HUES6 (cell line): ENCODE measurements at regions not wholly inside any gene's neighbourhood (a gene's known extent, or its start where the extent isn't known, plus 50 kb on each side); places are given as distances from the start of the nearest gene placed in this dataset.
"Not testable (repeated sequence)": the region's sequence is repeated elsewhere in the genome, so short reads cannot be mapped to it uniquely, and the experiment has no call there.

Experiments used
- H3K27ac ChIP-seq: 2 replicates; pipeline ENCODE4 v1.7.0; 2013; ENCODE audit warnings: low read depth, mild to moderate bottlenecking, low read length, inconsistent platforms
- H3K27me3 ChIP-seq: 2 replicates; pipeline ENCODE4 v1.6.1; 2013; ENCODE audit warnings: low read length; ENCODE audit not compliant: control insufficient read depth, insufficient read depth
- H3K36me3 ChIP-seq: 2 replicates; pipeline ENCODE4 v1.6.1; 2013; ENCODE audit warnings: low read length; ENCODE audit not compliant: control insufficient read depth, insufficient read depth
- H3K4me1 ChIP-seq: 2 replicates; pipeline ENCODE4 v1.6.1; 2013; ENCODE audit warnings: low read length; ENCODE audit not compliant: control insufficient read depth, insufficient read depth
- H3K4me3 ChIP-seq: 2 replicates; pipeline ENCODE4 v1.5.1; 2013; ENCODE audit warnings: low read depth, low read length
- H3K9ac ChIP-seq: one replicate; pipeline ENCODE4 v1.6.1; 2013; ENCODE audit warnings: mild to moderate bottlenecking, low read length
- H3K9me3 ChIP-seq: 2 replicates; pipeline ENCODE4 v1.6.1; 2013; ENCODE audit warnings: low read depth, low read length; ENCODE audit not compliant: control insufficient read depth, insufficient read depth

- no peak overlapping the region for H3K4me3 ChIP-seq
- H3K9me3 ChIP-seq: no peaks in the 10 kb centered on the region
- H3K36me3 ChIP-seq: no peaks in the 10 kb centered on the region
- H3K9ac ChIP-seq: no peak overlapping the region
- no peak overlapping the region for H3K27ac ChIP-seq
- peaks cover 17% of the 10 kb centered on the region for H3K4me1 ChIP-seq
- 0 out of 2 replicates have a peak, but pooled peaks cover 3% of the 10 kb centered on the region for H3K27me3 ChIP-seq
Measured at GRCh38 chr11:31957674-31958073, 133.2 kb upstream of the RCN1 start.

GRCh38 chr11:31956310-31956709, 134.6 kb upstream of the RCN1 start:
- no peak overlapping the region for H3K27ac ChIP-seq
- no peak overlapping the region for H3K4me3 ChIP-seq
- H3K9me3 ChIP-seq: no peaks in the 10 kb centered on the region
- 0 out of 2 replicates have a peak, but pooled peaks cover 3% of the 10 kb centered on the region for H3K27me3 ChIP-seq
- no peak overlapping the region for H3K9ac ChIP-seq
- H3K36me3 ChIP-seq: no peaks in the 10 kb centered on the region
- H3K4me1 ChIP-seq: peaks cover 17% of the 10 kb centered on the region

GRCh38 chr11:31955838-31956237, 135.0 kb upstream of the RCN1 start:
- H3K4me3 ChIP-seq: no peak overlapping the region
- 0 out of 2 replicates have a peak, but pooled peaks cover 3% of the 10 kb centered on the region for H3K27me3 ChIP-seq
- H3K36me3 ChIP-seq: no peaks in the 10 kb centered on the region

GRCh38 chr11:31953803-31954327, 137.0 kb upstream of the RCN1 start:
- no peak overlapping the region for H3K4me3 ChIP-seq
- H3K27me3 ChIP-seq: 0 out of 2 replicates have a peak, but pooled peaks cover 3% of the 10 kb centered on the region

More at GRCh38 chr11:31955838-31956237, 135.0 kb upstream of the RCN1 start:
- peaks cover 17% of the 10 kb centered on the region for H3K4me1 ChIP-seq
- no peak overlapping the region for H3K9ac ChIP-seq
- no peaks in the 10 kb centered on the region for H3K9me3 ChIP-seq
- H3K27ac ChIP-seq: no peak overlapping the region

GRCh38 chr11:31949733-31950200, 138.6 kb upstream of the PAX6 start:
- not testable (repeated sequence) for H3K4me1 ChIP-seq, H3K9me3 ChIP-seq, H3K27me3 ChIP-seq, H3K36me3 ChIP-seq, H3K4me3 ChIP-seq, H3K9ac ChIP-seq, H3K27ac ChIP-seq

More at GRCh38 chr11:31953803-31954327, 137.0 kb upstream of the RCN1 start:
- Histone ChIP-seq H3K36me3 (no peaks in the 10 kb centered on the region), H3K9me3 (no peaks in the 10 kb centered on the region), H3K4me1 (peaks cover 8% of the 10 kb centered on the region; the same call in 1 of the 2 replicates), H3K27ac (no peak overlapping the region), H3K9ac (no peak overlapping the region)

- no peak overlapping the region for H3K4me3 ChIP-seq
- H3K4me1 ChIP-seq: no peaks in the 10 kb centered on the region
- no peaks in the 10 kb centered on the region for H3K36me3 ChIP-seq
- H3K27ac ChIP-seq: no peak overlapping the region
- no peak overlapping the region for H3K9ac ChIP-seq
- H3K27me3 ChIP-seq: no peaks in the 10 kb centered on the region
- no peaks in the 10 kb centered on the region for H3K9me3 ChIP-seq
Measured at GRCh38 chr11:31947051-31947450, 135.9 kb upstream of the PAX6 start.

- Histone ChIP-seq H3K4me3 (no peak overlapping the region), H3K9ac (no peak overlapping the region), H3K9me3 (no peaks in the 10 kb centered on the region), H3K27me3 (no peaks in the 10 kb centered on the region), H3K4me1 (no peaks in the 10 kb centered on the region), H3K27ac (no peak overlapping the region), H3K36me3 (no peaks in the 10 kb centered on the region)
Measured at GRCh38 chr11:31943056-31943780, 132.1 kb upstream of the PAX6 start.

- H3K27ac ChIP-seq: no peak overlapping the region
- H3K36me3 ChIP-seq: no peaks in the 10 kb centered on the region
- H3K9me3 ChIP-seq: no peaks in the 10 kb centered on the region
- no peak overlapping the region for H3K4me3 ChIP-seq
- no peaks in the 10 kb centered on the region for H3K4me1 ChIP-seq
- no peak overlapping the region for H3K9ac ChIP-seq
- H3K27me3 ChIP-seq: no peaks in the 10 kb centered on the region
Measured at GRCh38 chr11:31940371-31941037, 129.4 kb upstream of the PAX6 start.

- Histone ChIP-seq H3K4me1 (no peaks in the 10 kb centered on the region), H3K9ac (no peak overlapping the region), H3K27me3 (no peaks in the 10 kb centered on the region), H3K36me3 (no peaks in the 10 kb centered on the region), H3K9me3 (no peaks in the 10 kb centered on the region), H3K27ac (no peak overlapping the region), H3K4me3 (no peak overlapping the region)
Measured at GRCh38 chr11:31939004-31939403, 127.9 kb upstream of the PAX6 start.

- no peaks in the 10 kb centered on the region for H3K36me3 ChIP-seq
- H3K9me3 ChIP-seq: no peaks in the 10 kb centered on the region
- no peak overlapping the region for H3K9ac ChIP-seq
- H3K27me3 ChIP-seq: no peaks in the 10 kb centered on the region
- no peaks in the 10 kb centered on the region for H3K4me1 ChIP-seq
- no peak overlapping the region for H3K27ac ChIP-seq
- no peak overlapping the region for H3K4me3 ChIP-seq
Measured at GRCh38 chr11:31936312-31936711, 125.2 kb upstream of the PAX6 start.

GRCh38 chr11:31932879-31933278, 121.8 kb upstream of the PAX6 start:
- no peaks in the 10 kb centered on the region for H3K9me3 ChIP-seq
- no peaks in the 10 kb centered on the region for H3K4me1 ChIP-seq
- H3K36me3 ChIP-seq: no peaks in the 10 kb centered on the region
- H3K4me3 ChIP-seq: no peak overlapping the region
- H3K27ac ChIP-seq: no peak overlapping the region
- no peaks in the 10 kb centered on the region for H3K27me3 ChIP-seq
- no peak overlapping the region for H3K9ac ChIP-seq
